Spleen (tissue), 7 donors: ENCODE measurements at regions not wholly inside any gene's neighbourhood (a gene's known extent, or its start where the extent isn't known, plus 50 kb on each side); places are given as distances from the start of the nearest gene placed in this dataset.

Source experiments
- POLR2A ChIP-seq, 3 donors: fragments of 450-650 bp; IDR thresholded peaks; one replicate each; pipeline ENCODE4 v1.5.1; 2017; ENCODE audit warnings: antibody characterized with exemption in 3 of 3, mild to moderate bottlenecking in 1 of 3
- POLR2AphosphoS5 ChIP-seq, 3 donors: sonication (generic); formaldehyde crosslinking; IDR thresholded peaks; one replicate each; pipeline ENCODE4 v1.5.1; 2017; ENCODE audit warnings: antibody characterized with exemption in 3 of 3
- TF ChIP-seq, protein P1 (sequence below), 11 experiments: fragments of 200-600 bp in 7 of 11; fragments of 450-650 bp in 4 of 11; sonication (generic) in 4 of 11; IDR thresholded peaks in 8 of 11; conservative IDR thresholded peaks in 3 of 11; 1 replicate in 7 of 11; 2 replicates in 4 of 11; pipeline versions ENCODE4 v1.4.0 to v1.8.0; 2016 to 2021; ENCODE audit warnings: antibody characterized with exemption in 11 of 11, inconsistent platforms in 4 of 11, mild to moderate bottlenecking in 1 of 11
- donor health status: DM: no; HTN: no; CAD: no; lungs with moderate emphysema.
- donor health status: DM: no; HTN: no; CAD: no.
- donor health status: DM: no; HTN: no; CAD: no.

DNA sequence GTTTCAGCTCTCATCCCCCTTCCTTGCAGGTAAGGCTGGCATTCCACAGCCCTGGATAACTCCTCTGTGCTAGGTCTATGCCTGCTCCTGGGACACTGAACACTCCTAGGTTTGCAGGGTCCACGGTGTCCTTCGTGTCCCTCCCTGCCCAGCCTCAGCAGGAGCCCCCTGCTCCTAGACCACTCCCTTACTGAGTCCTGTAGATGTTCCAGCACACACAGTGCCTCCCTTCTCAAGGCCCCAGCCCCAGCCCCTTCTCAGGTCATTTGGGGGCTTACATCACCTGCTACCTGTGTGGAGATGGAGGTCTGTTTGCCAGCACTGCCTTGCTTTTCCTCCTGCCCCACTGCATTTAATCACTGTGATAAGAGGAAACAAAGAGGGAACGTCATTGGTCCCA is 146.4 kb upstream of the TNP1 start:
- TF ChIP-seq, protein P1, sequence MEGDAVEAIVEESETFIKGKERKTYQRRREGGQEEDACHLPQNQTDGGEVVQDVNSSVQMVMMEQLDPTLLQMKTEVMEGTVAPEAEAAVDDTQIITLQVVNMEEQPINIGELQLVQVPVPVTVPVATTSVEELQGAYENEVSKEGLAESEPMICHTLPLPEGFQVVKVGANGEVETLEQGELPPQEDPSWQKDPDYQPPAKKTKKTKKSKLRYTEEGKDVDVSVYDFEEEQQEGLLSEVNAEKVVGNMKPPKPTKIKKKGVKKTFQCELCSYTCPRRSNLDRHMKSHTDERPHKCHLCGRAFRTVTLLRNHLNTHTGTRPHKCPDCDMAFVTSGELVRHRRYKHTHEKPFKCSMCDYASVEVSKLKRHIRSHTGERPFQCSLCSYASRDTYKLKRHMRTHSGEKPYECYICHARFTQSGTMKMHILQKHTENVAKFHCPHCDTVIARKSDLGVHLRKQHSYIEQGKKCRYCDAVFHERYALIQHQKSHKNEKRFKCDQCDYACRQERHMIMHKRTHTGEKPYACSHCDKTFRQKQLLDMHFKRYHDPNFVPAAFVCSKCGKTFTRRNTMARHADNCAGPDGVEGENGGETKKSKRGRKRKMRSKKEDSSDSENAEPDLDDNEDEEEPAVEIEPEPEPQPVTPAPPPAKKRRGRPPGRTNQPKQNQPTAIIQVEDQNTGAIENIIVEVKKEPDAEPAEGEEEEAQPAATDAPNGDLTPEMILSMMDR (IDR thresholded peaks at IDR 0.05 in 8 of 11, conservative IDR thresholded peaks at IDR 0.05 in 3 of 11): no peak
- TF ChIP-seq POLR2A (IDR thresholded peaks at IDR 0.05) (no peak), POLR2AphosphoS5 (IDR thresholded peaks at IDR 0.05) (no peak)
